H1 (cell line): ENCODE measurements at regions not wholly inside any gene's neighbourhood (a gene's known extent, or its start where the extent isn't known, plus 50 kb on each side); places are given as distances from the start of the nearest gene placed in this dataset.

ENCODE experiments used
- ATF2 ChIP-seq: IDR thresholded peaks from 2 replicates; pipeline ENCODE4 v1.6.1; 2012; ENCODE audit warnings: low read length, inconsistent platforms
- CBX8 ChIP-seq: fragments of 300-800, 300-1000 bp; sonication (generic); IDR thresholded peaks from 2 replicates; pipeline ENCODE4 v1.7.1; 2016; ENCODE audit warnings: low read depth, low read length, borderline replicate concordance
- CTCF ChIP-seq, 3 experiments: IDR thresholded peaks; 1 replicate in 2 of 3; 2 replicates in 1 of 3; pipeline versions ENCODE4 v1.5.1 to v1.6.1; 2011; ENCODE audit warnings: low read length in 3 of 3, mild to moderate bottlenecking in 3 of 3, inconsistent platforms in 2 of 3, low read depth in 1 of 3, moderate library complexity in 1 of 3; ENCODE audit not compliant: insufficient read depth in 1 of 3; ENCODE audit errors: control extremely low read depth in 1 of 3
- EZH2 ChIP-seq: fragments of 200-600 bp; sonication (generic); IDR thresholded peaks from 2 replicates; pipeline ENCODE4 v1.7.1; 2012; ENCODE audit warnings: low read depth, mild to moderate bottlenecking, moderate library complexity, low read length, inconsistent platforms; ENCODE audit not compliant: severe bottlenecking
- HDAC2 ChIP-seq, 2 experiments: fragments of 300-600 bp in 1 of 2; sonication (generic) in 1 of 2; IDR thresholded peaks; 2 replicates each; pipeline ENCODE4 v1.6.1; 2011 to 2012; ENCODE audit warnings: low read depth in 2 of 2, low read length in 2 of 2, mild to moderate bottlenecking in 2 of 2, moderate library complexity in 2 of 2, borderline replicate concordance in 1 of 2, inconsistent platforms in 1 of 2
- JUN ChIP-seq: IDR thresholded peaks from 2 replicates; pipeline ENCODE4 v1.6.1; 2011; ENCODE audit warnings: low read depth, mild to moderate bottlenecking, improper control_type of control experiment, low read length
- NRF1 ChIP-seq: IDR thresholded peaks from 2 replicates; pipeline ENCODE4 v1.6.1; 2011; ENCODE audit warnings: mild to moderate bottlenecking, low read depth, low read length, improper control_type of control experiment
- POLR2A ChIP-seq, 2 experiments: IDR thresholded peaks; 1 replicate in 1 of 2; 2 replicates in 1 of 2; pipeline ENCODE4 v1.6.1; 2011; ENCODE audit warnings: low read depth in 2 of 2, low read length in 2 of 2, mild to moderate bottlenecking in 2 of 2; ENCODE audit errors: control extremely low read depth in 1 of 2
- RFX5 ChIP-seq: IDR thresholded peaks from 2 replicates; pipeline ENCODE4 v1.6.1; 2011; ENCODE audit warnings: low read depth, low read length, improper control_type of control experiment, borderline replicate concordance
- SUZ12 ChIP-seq: fragments of 200-600 bp; sonication (generic); IDR thresholded peaks from 2 replicates; pipeline ENCODE4 v1.6.1; 2012; ENCODE audit warnings: mild to moderate bottlenecking, inconsistent platforms, low read length, moderate library complexity, mixed read lengths

GRCh38 chr20:16197696-16198095 lies 375.6 kb downstream of the KIF16B start:
- TF ChIP-seq NRF1 = no peak
- no peak for TF ChIP-seq CTCF (IDR thresholded peaks at IDR 0.05; ENCODE audit: control extremely low read depth in 1 of 3, insufficient read depth in 1 of 3, low read depth in 1 of 3, low read length in 3 of 3)
- no peak for TF ChIP-seq HDAC2 (IDR thresholded peaks at IDR 0.05; ENCODE audit: borderline replicate concordance in 1 of 2, low read depth in 2 of 2, low read length in 2 of 2)
- TF ChIP-seq RFX5 = no peak
- no peak for TF ChIP-seq SUZ12
- TF ChIP-seq POLR2A (IDR thresholded peaks at IDR 0.05; ENCODE audit: control extremely low read depth in 1 of 2, low read depth in 2 of 2, low read length in 2 of 2) = no peak
- TF ChIP-seq EZH2 = no peak
- no peak for TF ChIP-seq ATF2
- no peak for TF ChIP-seq CBX8
- no peak for TF ChIP-seq JUN
